Loucy (cell line): ENCODE measurements at regions not wholly inside any gene's neighbourhood (a gene's known extent, or its start where the extent isn't known, plus 50 kb on each side); places are given as distances from the start of the nearest gene placed in this dataset.

Experiments used
- H2AFZ ChIP-seq: fragments of 200-600 bp; sonication (generic); 2 replicates; pipeline ENCODE4 v1.6.0; 2016; ENCODE audit warnings: antibody characterized with exemption, mild to moderate bottlenecking, low read length, moderate library complexity
- H3F3A ChIP-seq: fragments of 200-600 bp; 2 replicates; pipeline ENCODE4 v1.6.0; 2016; ENCODE audit warnings: antibody characterized with exemption, low read depth, mild to moderate bottlenecking
- H3K27me3 ChIP-seq: fragments of 200-600 bp; sonication (generic); 2 replicates; pipeline ENCODE4 v1.6.1; 2014; ENCODE audit warnings: low read length, mild to moderate bottlenecking; ENCODE audit not compliant: insufficient read depth, poor library complexity, severe bottlenecking
- H3K36me3 ChIP-seq: fragments of 200-600 bp; sonication (generic); 2 replicates; pipeline ENCODE4 v1.6.1; 2016; ENCODE audit warnings: low read length; ENCODE audit not compliant: insufficient read depth
- H3K4me1 ChIP-seq: fragments of 200-600 bp; sonication (generic); 2 replicates; pipeline ENCODE4 v1.5.1; 2014; ENCODE audit warnings: low read length, mild to moderate bottlenecking; ENCODE audit not compliant: insufficient read depth, poor library complexity, severe bottlenecking
- H3K4me2 ChIP-seq: fragments of 200-600 bp; sonication (generic); 2 replicates; pipeline ENCODE4 v1.6.0; 2014; ENCODE audit warnings: antibody characterized with exemption, low read length, low read depth, mild to moderate bottlenecking; ENCODE audit not compliant: poor library complexity, severe bottlenecking
- H3K4me3 ChIP-seq: fragments of 200-600 bp; sonication (generic); 2 replicates; pipeline ENCODE4 v1.5.1; 2014; ENCODE audit warnings: low read length, mild to moderate bottlenecking, mixed read lengths; ENCODE audit not compliant: poor library complexity, severe bottlenecking
- H3K79me2 ChIP-seq: fragments of 200-600 bp; sonication (generic); 2 replicates; pipeline ENCODE4 v1.6.1; 2014; ENCODE audit warnings: low read length; ENCODE audit not compliant: insufficient read depth
- H3K9ac ChIP-seq: fragments of 200-600 bp; sonication (generic); 2 replicates; pipeline ENCODE4 v1.6.0; 2014; ENCODE audit warnings: mild to moderate bottlenecking, low read depth, low read length, moderate library complexity; ENCODE audit not compliant: poor library complexity, severe bottlenecking
- H3K9me2 ChIP-seq: fragments of 200-600 bp; sonication (generic); replicated peaks from 2 replicates; pipeline ENCODE4 v1.6.1; 2016; ENCODE audit warnings: low read depth, low read length, mixed read lengths
- H3K9me3 ChIP-seq: fragments of 200-600 bp; sonication (generic); 2 replicates; pipeline ENCODE4 v1.6.1; 2014; ENCODE audit warnings: mild to moderate bottlenecking, antibody characterized with exemption, low read length, low read depth; ENCODE audit not compliant: insufficient read depth
- H4K20me1 ChIP-seq: fragments of 200-600 bp; sonication (generic); 2 replicates; pipeline ENCODE4 v1.6.0; 2014; ENCODE audit warnings: antibody characterized with exemption, low read length, mild to moderate bottlenecking; ENCODE audit not compliant: insufficient read depth, poor library complexity, severe bottlenecking
- EZH2phosphoT487 ChIP-seq: fragments of 200-600 bp; IDR thresholded peaks from 2 replicates; pipeline ENCODE4 v1.6.1; 2018; ENCODE audit warnings: antibody characterized with exemption, mild to moderate bottlenecking, moderate library complexity, borderline replicate concordance
- TF ChIP-seq, protein P1 (sequence below): fragments of 200-600 bp; sonication (generic); conservative IDR thresholded peaks from 2 replicates; pipeline ENCODE4 v1.5.1; 2014; ENCODE audit warnings: mild to moderate bottlenecking, antibody characterized with exemption, low read length

DNA sequence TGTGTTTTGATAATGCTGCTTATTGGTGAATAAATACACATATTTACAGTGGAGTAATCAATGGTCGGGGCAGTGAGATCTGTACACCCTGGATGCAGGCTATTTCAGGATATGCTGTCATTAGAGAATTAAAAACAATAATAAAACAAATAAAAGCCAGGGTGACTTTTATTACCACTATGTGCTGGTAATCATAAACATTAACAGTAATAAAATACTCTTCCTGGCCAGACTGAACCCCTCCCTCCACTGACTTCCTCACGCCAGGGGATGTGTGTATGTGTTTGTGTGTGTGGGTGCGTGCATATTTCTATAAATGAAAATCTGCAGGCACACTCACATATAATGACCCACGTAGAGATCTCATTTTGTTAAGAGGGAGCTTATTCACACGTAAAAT is 98.0 kb upstream of the MAP9 start:
- H4K20me1 ChIP-seq = no peaks in the 10 kb centered on the region
- no peaks in the 10 kb centered on the region for H3K27me3 ChIP-seq
- H3F3A ChIP-seq = no peaks in the 10 kb centered on the region
- no peak overlapping the region for H3K4me2 ChIP-seq
- H3K9me2 ChIP-seq = no peaks in the 10 kb centered on the region
- H3K36me3 ChIP-seq = no peaks in the 10 kb centered on the region
- H3K9ac ChIP-seq = no peak overlapping the region
- no peak overlapping the region for H3K4me3 ChIP-seq
- TF ChIP-seq, protein P1, sequence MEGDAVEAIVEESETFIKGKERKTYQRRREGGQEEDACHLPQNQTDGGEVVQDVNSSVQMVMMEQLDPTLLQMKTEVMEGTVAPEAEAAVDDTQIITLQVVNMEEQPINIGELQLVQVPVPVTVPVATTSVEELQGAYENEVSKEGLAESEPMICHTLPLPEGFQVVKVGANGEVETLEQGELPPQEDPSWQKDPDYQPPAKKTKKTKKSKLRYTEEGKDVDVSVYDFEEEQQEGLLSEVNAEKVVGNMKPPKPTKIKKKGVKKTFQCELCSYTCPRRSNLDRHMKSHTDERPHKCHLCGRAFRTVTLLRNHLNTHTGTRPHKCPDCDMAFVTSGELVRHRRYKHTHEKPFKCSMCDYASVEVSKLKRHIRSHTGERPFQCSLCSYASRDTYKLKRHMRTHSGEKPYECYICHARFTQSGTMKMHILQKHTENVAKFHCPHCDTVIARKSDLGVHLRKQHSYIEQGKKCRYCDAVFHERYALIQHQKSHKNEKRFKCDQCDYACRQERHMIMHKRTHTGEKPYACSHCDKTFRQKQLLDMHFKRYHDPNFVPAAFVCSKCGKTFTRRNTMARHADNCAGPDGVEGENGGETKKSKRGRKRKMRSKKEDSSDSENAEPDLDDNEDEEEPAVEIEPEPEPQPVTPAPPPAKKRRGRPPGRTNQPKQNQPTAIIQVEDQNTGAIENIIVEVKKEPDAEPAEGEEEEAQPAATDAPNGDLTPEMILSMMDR = no peak
- TF ChIP-seq EZH2phosphoT487 = no peak
- no peaks in the 10 kb centered on the region for H3K79me2 ChIP-seq
- no peak overlapping the region for H2AFZ ChIP-seq
- no peaks in the 10 kb centered on the region for H3K9me3 ChIP-seq
- no peaks in the 10 kb centered on the region for H3K4me1 ChIP-seq

DNA sequence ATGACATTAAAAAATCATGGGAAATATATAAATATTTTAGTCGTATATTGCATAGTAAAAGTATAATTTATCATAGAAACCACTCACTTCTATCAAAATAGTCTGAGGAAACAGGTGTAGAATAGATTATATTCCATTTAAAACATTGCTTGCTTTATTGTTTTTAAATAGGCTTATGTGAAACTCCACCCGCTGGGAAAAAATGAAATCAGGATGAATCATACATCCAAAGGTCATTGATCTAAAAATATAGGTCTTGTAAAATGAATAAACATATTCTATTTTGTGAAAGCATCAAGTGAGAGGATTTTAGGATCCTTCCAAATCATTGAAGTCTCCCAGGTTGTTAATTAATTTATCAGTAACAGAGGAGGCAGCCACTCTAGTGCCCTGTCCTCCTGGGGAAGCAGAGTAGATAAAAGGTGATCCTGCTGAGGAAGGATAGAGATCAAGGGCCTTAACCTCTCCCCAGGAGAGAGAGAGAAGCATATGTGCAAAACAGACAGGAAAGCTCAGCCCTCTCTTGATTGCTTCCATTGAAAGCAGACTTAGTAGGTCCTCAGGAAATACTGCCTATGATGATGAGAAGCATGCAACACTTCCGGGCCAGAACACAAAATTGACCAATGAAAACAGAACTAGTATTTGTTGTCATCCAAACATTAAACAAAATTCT is 96.8 kb upstream of the MAP9 start:
- H3K36me3 ChIP-seq = no peaks in the 10 kb centered on the region
- no peaks in the 10 kb centered on the region for H3K4me1 ChIP-seq
- no peaks in the 10 kb centered on the region for H3F3A ChIP-seq
- H2AFZ ChIP-seq = no peak overlapping the region
- H3K9me2 ChIP-seq = no peaks in the 10 kb centered on the region
- H3K4me3 ChIP-seq = no peak overlapping the region
- TF ChIP-seq, protein P1 = no peak
- no peak for TF ChIP-seq EZH2phosphoT487
- H3K4me2 ChIP-seq = no peak overlapping the region
- no peak overlapping the region for H3K9ac ChIP-seq
- H3K79me2 ChIP-seq = no peaks in the 10 kb centered on the region
- no peaks in the 10 kb centered on the region for H3K27me3 ChIP-seq
- H4K20me1 ChIP-seq = no peaks in the 10 kb centered on the region
- no peaks in the 10 kb centered on the region for H3K9me3 ChIP-seq

- no peaks in the 10 kb centered on the region for H3K4me1 ChIP-seq
- no peaks in the 10 kb centered on the region for H3K9me3 ChIP-seq
- H4K20me1 ChIP-seq = no peaks in the 10 kb centered on the region
- H3K9me2 ChIP-seq = no peaks in the 10 kb centered on the region
- H3K9ac ChIP-seq = no peak overlapping the region
- no peak overlapping the region for H3K4me2 ChIP-seq
- no peaks in the 10 kb centered on the region for H3K27me3 ChIP-seq
- H3K79me2 ChIP-seq = no peaks in the 10 kb centered on the region
- H3K36me3 ChIP-seq = no peaks in the 10 kb centered on the region
- TF ChIP-seq EZH2phosphoT487 = no peak
- TF ChIP-seq, protein P1 = no peak
- no peaks in the 10 kb centered on the region for H3F3A ChIP-seq
- H2AFZ ChIP-seq = no peak overlapping the region
- no peak overlapping the region for H3K4me3 ChIP-seq
Measured at GRCh38 chr4:155468282-155468681, 91.5 kb upstream of the MAP9 start.
